ENCODE measurements at regions not wholly inside any gene's neighbourhood (a gene's known extent, or its start where the extent isn't known, plus 50 kb on each side); places are given as distances from the start of the nearest gene placed in this dataset.

GRCh38 chr2:159860581-159861310, 62.7 kb upstream of the CD302 start:
- BruUV-seq (replicated peaks) = no TSS peak
- in situ Hi-C loops (cut with HindIII; ENCODE audit: extremely low pct_ligation_motif_present, low pct_unique_long_range_greater_than_20kb) = no loop called here
- POLR2A ChIA-PET = no interaction called here

GRCh38 chr2:159859583-159859982, 61.6 kb upstream of the CD302 start:
- H3K79me2 ChIP-seq (ENCODE audit: insufficient read depth, low read length) = no peaks in the 10 kb centered on the region
- TF ChIP-seq HNRNPLL (IDR thresholded peaks at IDR 0.05; ENCODE audit: low read depth, low read length, poor library complexity, severe bottlenecking) (no peak), GATAD1 (CRISPR knock-in tag; IDR thresholded peaks at IDR 0.05) (no peak), THAP9 (CRISPR knock-in tag; IDR thresholded peaks at IDR 0.05; ENCODE audit: borderline replicate concordance) (no peak), CREB1 (IDR thresholded peaks at IDR 0.05) (peak; percentile 52), CREB1 (CRISPR knock-in tag; IDR thresholded peaks at IDR 0.05) (no peak), RBFOX2 (IDR thresholded peaks at IDR 0.05; ENCODE audit: low read depth, low read length) (no peak)
- H3K4me1 ChIP-seq (ENCODE audit: insufficient read depth, low read length) = no peaks in the 10 kb centered on the region
- H3K9me3 ChIP-seq (ENCODE audit: low read length) = no peaks in the 10 kb centered on the region
- POLR2A ChIA-PET = no interaction called here
- H3K27ac ChIP-seq (ENCODE audit: extremely low read length, insufficient read depth, low read length) = no peak overlapping the region
- in situ Hi-C loops (cut with HindIII; ENCODE audit: extremely low pct_ligation_motif_present, low pct_unique_long_range_greater_than_20kb) = no loop called here
- BruUV-seq (replicated peaks) = no TSS peak
- no peak overlapping the region for H3K4me3 ChIP-seq (replicated peaks in 1 of 3; ENCODE audit: insufficient read depth in 1 of 3, low read depth in 2 of 3, low read length in 3 of 3)
- H2AFZ ChIP-seq (ENCODE audit: low read length) = no peak overlapping the region
- FAIRE-seq (no peak), ATAC-seq (no peak), DNase-seq (ENCODE audit: low spot score) (no peak)
- intact Hi-C loops (cut with micrococcal nuclease; ENCODE audit: unreplicated experiment) = no loop called here
- 5% methylated on average over 1 of the region's 1 CpG for WGBS (ENCODE audit: low lambda C conversion rate)
- no peak overlapping the region for H3K4me2 ChIP-seq (ENCODE audit: low read depth, low read length)
- H3K36me3 ChIP-seq (replicated peaks in 1 of 2; ENCODE audit: control insufficient read depth in 1 of 2, insufficient read depth in 2 of 2, low read length in 2 of 2) = no peaks in the 10 kb centered on the region
- CTCF ChIA-PET (ENCODE audit: low intra/inter-chr PET ratio, low total read pairs) = no interaction called here
- H3K9ac ChIP-seq (ENCODE audit: insufficient read depth, low read depth, low read length) = no peak overlapping the region
- no peaks in the 10 kb centered on the region for H4K20me1 ChIP-seq (ENCODE audit: insufficient read depth, low read length)
- H3K27me3 ChIP-seq (ENCODE audit: control insufficient read depth in 1 of 2, insufficient read depth in 2 of 2, low read length in 2 of 2) = no peaks in the 10 kb centered on the region

More at GRCh38 chr2:159860581-159861310, 62.7 kb upstream of the CD302 start:
- intact Hi-C loops (cut with micrococcal nuclease; ENCODE audit: unreplicated experiment) = no loop called here
- ATAC-seq = no peak
- no peaks in the 10 kb centered on the region for H4K20me1 ChIP-seq (ENCODE audit: insufficient read depth, low read length)
- no peak overlapping the region for H3K4me2 ChIP-seq (ENCODE audit: low read depth, low read length)
- WGBS (ENCODE audit: low lambda C conversion rate) = 27% methylated on average over 4 of the region's 4 CpGs
- CTCF ChIA-PET (ENCODE audit: low intra/inter-chr PET ratio, low total read pairs) = no interaction called here
- DNase-seq (ENCODE audit: low spot score) = no peak
- H3K9ac ChIP-seq (ENCODE audit: insufficient read depth, low read depth, low read length) = no peak overlapping the region
- no peak overlapping the region for H3K27ac ChIP-seq (ENCODE audit: extremely low read length, insufficient read depth, low read length)
- TF ChIP-seq ZFP91 (CRISPR knock-in tag; IDR thresholded peaks at IDR 0.05; ENCODE audit: borderline replicate concordance) (no peak), CREB1 (IDR thresholded peaks at IDR 0.05) (0 out of 2 replicates have a peak, but pooled peaks have one; percentile 11), CREB1 (CRISPR knock-in tag; IDR thresholded peaks at IDR 0.05) (no peak)
- H2AFZ ChIP-seq (ENCODE audit: low read length) = no peak overlapping the region
- peaks cover 0 to 2% of the 10 kb centered on the region in 2 experiments; a peak in 1 of 5 replicates for H3K27me3 ChIP-seq (ENCODE audit: control insufficient read depth in 1 of 2, insufficient read depth in 2 of 2, low read length in 2 of 2)
- no peak for FAIRE-seq
- no peaks in the 10 kb centered on the region for H3K9me3 ChIP-seq (ENCODE audit: low read length)
- no peaks in the 10 kb centered on the region for H3K36me3 ChIP-seq (replicated peaks in 1 of 2; ENCODE audit: control insufficient read depth in 1 of 2, insufficient read depth in 2 of 2, low read length in 2 of 2)
- no peak overlapping the region for H3K4me3 ChIP-seq (replicated peaks in 1 of 3; ENCODE audit: insufficient read depth in 1 of 3, low read depth in 2 of 3, low read length in 3 of 3)
- H3K4me1 ChIP-seq (ENCODE audit: insufficient read depth, low read length) = no peaks in the 10 kb centered on the region
- no peaks in the 10 kb centered on the region for H3K79me2 ChIP-seq (ENCODE audit: insufficient read depth, low read length)

All from HepG2 (cell line).